Gastrocnemius medialis (tissue), 4 donors: ENCODE measurements at regions not wholly inside any gene's neighbourhood (a gene's known extent, or its start where the extent isn't known, plus 50 kb on each side); places are given as distances from the start of the nearest gene placed in this dataset.

Experiments
- CTCF ChIP-seq, 5 experiments: fragments of 450-650 bp in 3 of 5; fragments of 200-600 bp in 2 of 5; sonication (generic) in 2 of 5; IDR thresholded peaks in 4 of 5; conservative IDR thresholded peaks in 1 of 5; 1 replicate in 4 of 5; 2 replicates in 1 of 5; pipeline ENCODE4 v1.5.1; 2016 to 2019; ENCODE audit warnings: antibody characterized with exemption in 5 of 5, mild to moderate bottlenecking in 3 of 5, moderate library complexity in 3 of 5
- POLR2A ChIP-seq, 2 donors: fragments of 450-650 bp; IDR thresholded peaks; one replicate each; pipeline ENCODE4 v1.6.1; 2017; ENCODE audit warnings: antibody characterized with exemption in 2 of 2, mild to moderate bottlenecking in 2 of 2, moderate library complexity in 2 of 2

DNA sequence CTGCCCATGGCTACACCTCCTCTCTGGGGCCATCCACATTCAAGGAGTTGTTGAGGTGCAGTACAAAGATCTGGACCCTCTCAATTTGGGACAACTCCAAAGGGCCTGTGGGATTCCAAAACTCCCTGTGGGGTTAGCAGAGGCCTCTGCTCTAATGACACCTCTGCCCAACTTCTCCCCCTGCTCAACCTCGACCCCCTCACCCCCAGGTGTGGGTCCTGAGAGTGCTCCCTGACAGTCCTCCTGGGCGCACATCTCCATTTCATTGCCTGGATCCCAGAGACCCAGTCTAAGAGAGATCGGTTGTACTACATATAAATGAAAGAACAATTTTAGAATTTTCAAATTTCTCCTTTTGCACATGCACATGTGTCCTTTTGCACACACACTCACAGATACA is 73.0 kb upstream of the NKD1 start:
- TF ChIP-seq CTCF (IDR thresholded peaks at IDR 0.05 in 4 of 5, conservative IDR thresholded peaks at IDR 0.05 in 1 of 5): no peak
- TF ChIP-seq POLR2A (IDR thresholded peaks at IDR 0.05): no peak
